Peyer's patch (tissue), 4 donors: ENCODE measurements at regions not wholly inside any gene's neighbourhood (a gene's known extent, or its start where the extent isn't known, plus 50 kb on each side); places are given as distances from the start of the nearest gene placed in this dataset.

Experiments used
- DNase-seq, 3 donors: peaks; one replicate each; pipeline ENCODE4 v3.0.0-alpha.2; 2017 to 2019
- H3K27ac ChIP-seq, 4 donors: fragments of 200-600 bp; sonication (generic); one replicate each; pipeline ENCODE4 v1.5.1; 2016 to 2019
- H3K27me3 ChIP-seq, 2 donors: fragments of 200-600 bp; sonication (generic); one replicate each; pipeline ENCODE4 v1.5.1; 2019
- H3K36me3 ChIP-seq, 3 donors: fragments of 200-600 bp; sonication (generic); one replicate each; pipeline ENCODE4 v1.5.1; 2016 to 2019
- H3K4me1 ChIP-seq, 4 donors: fragments of 200-600 bp; sonication (generic); one replicate each; pipeline ENCODE4 v1.5.1; 2016 to 2019
- H3K4me3 ChIP-seq, 4 donors: fragments of 200-600 bp; sonication (generic); 1 replicate in 3 of 4; 2 replicates in 1 of 4; pipeline ENCODE4 v1.5.1; 2016 to 2019; ENCODE audit warnings: mild to moderate bottlenecking in 1 of 4
- H3K9me3 ChIP-seq, 4 donors: fragments of 200-600 bp; sonication (generic); one replicate each; pipeline ENCODE4 v1.5.1; 2016 to 2019; ENCODE audit warnings: mild to moderate bottlenecking in 1 of 4
- POLR2A ChIP-seq, 2 donors: fragments of 450-650 bp; IDR thresholded peaks; one replicate each; pipeline ENCODE4 v1.5.1; 2017; ENCODE audit warnings: antibody characterized with exemption in 2 of 2, mild to moderate bottlenecking in 2 of 2, moderate library complexity in 2 of 2
- TF ChIP-seq, protein P1 (sequence below), 6 experiments: fragments of 450-650 bp in 4 of 6; fragments of 200-600 bp in 2 of 6; sonication (generic) in 1 of 6; IDR thresholded peaks; one replicate each; pipeline ENCODE4 v1.5.1; 2017 to 2019; ENCODE audit warnings: antibody characterized with exemption in 6 of 6, mild to moderate bottlenecking in 3 of 6, moderate library complexity in 1 of 6

DNA sequence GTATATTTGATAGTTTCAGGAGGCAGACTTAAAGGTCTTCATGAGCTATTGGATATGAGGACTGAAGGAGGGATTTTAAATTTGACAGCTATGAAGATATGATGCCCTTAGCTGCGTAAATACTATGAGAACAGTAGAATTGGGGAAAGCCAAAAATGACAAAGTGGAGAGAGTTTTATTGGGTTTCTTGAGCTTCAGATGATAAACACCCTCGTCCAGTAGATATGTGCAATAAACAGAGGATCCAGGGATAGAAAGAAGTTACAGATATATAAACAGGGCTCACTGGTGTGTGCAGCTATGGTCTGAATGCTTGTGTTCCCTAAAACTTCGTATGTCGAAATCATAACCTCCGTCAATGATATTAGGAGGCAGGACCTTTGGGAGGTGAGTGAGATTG lies 131.3 kb downstream of the INHBA start:
- TF ChIP-seq, protein P1, sequence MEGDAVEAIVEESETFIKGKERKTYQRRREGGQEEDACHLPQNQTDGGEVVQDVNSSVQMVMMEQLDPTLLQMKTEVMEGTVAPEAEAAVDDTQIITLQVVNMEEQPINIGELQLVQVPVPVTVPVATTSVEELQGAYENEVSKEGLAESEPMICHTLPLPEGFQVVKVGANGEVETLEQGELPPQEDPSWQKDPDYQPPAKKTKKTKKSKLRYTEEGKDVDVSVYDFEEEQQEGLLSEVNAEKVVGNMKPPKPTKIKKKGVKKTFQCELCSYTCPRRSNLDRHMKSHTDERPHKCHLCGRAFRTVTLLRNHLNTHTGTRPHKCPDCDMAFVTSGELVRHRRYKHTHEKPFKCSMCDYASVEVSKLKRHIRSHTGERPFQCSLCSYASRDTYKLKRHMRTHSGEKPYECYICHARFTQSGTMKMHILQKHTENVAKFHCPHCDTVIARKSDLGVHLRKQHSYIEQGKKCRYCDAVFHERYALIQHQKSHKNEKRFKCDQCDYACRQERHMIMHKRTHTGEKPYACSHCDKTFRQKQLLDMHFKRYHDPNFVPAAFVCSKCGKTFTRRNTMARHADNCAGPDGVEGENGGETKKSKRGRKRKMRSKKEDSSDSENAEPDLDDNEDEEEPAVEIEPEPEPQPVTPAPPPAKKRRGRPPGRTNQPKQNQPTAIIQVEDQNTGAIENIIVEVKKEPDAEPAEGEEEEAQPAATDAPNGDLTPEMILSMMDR (IDR thresholded peaks at IDR 0.05), result no peak
- TF ChIP-seq POLR2A (IDR thresholded peaks at IDR 0.05), result no peak
- Histone ChIP-seq H3K9me3 (no peaks in the 10 kb centered on the region), H3K27ac (no peak overlapping the region)

DNA sequence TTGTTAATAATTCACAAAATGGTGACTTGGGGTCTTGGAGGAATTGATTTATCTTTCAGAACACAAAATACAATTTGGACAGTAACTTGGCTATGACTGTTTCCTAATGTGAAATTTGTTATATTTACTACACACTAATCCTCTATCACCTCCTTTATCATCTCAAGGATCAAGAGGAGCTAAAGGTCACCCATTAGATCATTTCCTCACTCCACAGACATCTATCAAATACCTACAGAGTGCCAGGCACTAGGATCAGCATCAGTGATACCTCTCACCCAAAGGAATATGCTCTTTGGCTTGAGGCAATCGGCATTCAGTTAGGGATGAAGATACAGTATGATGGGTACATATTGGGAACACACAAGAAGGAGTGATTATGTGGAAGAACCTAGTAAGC lies 132.1 kb downstream of the INHBA start:
- no peaks in the 10 kb centered on the region for H3K9me3 ChIP-seq
- DNase-seq, result no peak
- TF ChIP-seq POLR2A (IDR thresholded peaks at IDR 0.05), result no peak
- TF ChIP-seq, protein P1 (IDR thresholded peaks at IDR 0.05), result no peak
- no peaks in the 10 kb centered on the region for H3K36me3 ChIP-seq
- H3K27ac ChIP-seq, result no peak overlapping the region
- no peaks in the 10 kb centered on the region for H3K4me1 ChIP-seq
- no peaks in the 10 kb centered on the region for H3K27me3 ChIP-seq
- H3K4me3 ChIP-seq, result no peak overlapping the region

More for the DNA sequence above, 131.3 kb downstream of the INHBA start:
- Histone ChIP-seq H3K36me3 (no peaks in the 10 kb centered on the region), H3K27me3 (no peaks in the 10 kb centered on the region), H3K4me1 (no peaks in the 10 kb centered on the region), H3K4me3 (no peak overlapping the region)
- no peak for DNase-seq

DNA sequence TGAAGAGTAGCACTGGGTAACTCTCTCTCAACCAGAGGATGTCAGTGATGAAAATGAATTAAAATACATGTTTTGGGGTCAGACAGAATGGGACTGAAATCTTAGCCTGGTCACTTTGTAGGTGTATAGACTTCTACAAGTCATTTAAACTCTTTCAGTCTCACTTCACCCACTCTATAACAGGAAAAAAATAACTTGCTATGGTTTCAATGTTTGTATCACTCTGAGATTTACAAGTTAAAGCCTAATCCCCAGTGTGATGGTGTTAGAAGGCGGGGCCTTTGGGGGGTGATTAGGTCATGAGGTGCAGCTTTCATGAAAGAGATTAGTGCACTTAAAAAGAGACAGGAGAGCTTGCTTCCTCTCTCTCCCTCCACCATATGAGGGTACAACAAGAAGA lies 134.8 kb downstream of the INHBA start:
- TF ChIP-seq, protein P1 (IDR thresholded peaks at IDR 0.05), result no peak
- no peak for TF ChIP-seq POLR2A (IDR thresholded peaks at IDR 0.05)
- DNase-seq, result no peak
- H3K9me3 ChIP-seq, result no peaks in the 10 kb centered on the region
- H3K4me1 ChIP-seq, result no peaks in the 10 kb centered on the region
- H3K27ac ChIP-seq, result no peak overlapping the region
- no peaks in the 10 kb centered on the region for H3K36me3 ChIP-seq
- H3K27me3 ChIP-seq, result no peaks in the 10 kb centered on the region
- H3K4me3 ChIP-seq, result no peak overlapping the region

DNA sequence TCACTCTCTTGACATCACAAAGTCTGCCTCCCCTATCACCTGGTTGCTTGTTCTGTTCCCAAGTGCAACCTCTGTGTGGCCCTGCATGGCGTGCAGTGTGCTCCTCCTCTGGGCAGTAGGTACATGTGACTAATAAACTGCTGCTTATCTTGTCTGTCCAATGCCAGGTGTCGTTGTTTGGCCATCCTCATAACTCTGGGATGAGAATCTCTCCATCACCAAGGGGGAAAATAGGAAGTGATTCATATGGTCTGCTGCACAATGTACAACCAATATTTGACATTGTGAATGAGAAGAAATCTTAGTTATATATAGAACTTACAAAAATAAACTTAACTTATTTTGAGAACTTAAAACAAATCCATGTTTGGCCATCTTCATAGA lies 135.2 kb downstream of the INHBA start:
- H3K4me3 ChIP-seq, result no peak overlapping the region
- DNase-seq, result no peak
- H3K27ac ChIP-seq, result no peak overlapping the region
- H3K9me3 ChIP-seq, result no peaks in the 10 kb centered on the region
- no peaks in the 10 kb centered on the region for H3K4me1 ChIP-seq
- H3K27me3 ChIP-seq, result no peaks in the 10 kb centered on the region
- TF ChIP-seq, protein P1 (IDR thresholded peaks at IDR 0.05), result no peak
- no peak for TF ChIP-seq POLR2A (IDR thresholded peaks at IDR 0.05)
- H3K36me3 ChIP-seq, result no peaks in the 10 kb centered on the region

DNA sequence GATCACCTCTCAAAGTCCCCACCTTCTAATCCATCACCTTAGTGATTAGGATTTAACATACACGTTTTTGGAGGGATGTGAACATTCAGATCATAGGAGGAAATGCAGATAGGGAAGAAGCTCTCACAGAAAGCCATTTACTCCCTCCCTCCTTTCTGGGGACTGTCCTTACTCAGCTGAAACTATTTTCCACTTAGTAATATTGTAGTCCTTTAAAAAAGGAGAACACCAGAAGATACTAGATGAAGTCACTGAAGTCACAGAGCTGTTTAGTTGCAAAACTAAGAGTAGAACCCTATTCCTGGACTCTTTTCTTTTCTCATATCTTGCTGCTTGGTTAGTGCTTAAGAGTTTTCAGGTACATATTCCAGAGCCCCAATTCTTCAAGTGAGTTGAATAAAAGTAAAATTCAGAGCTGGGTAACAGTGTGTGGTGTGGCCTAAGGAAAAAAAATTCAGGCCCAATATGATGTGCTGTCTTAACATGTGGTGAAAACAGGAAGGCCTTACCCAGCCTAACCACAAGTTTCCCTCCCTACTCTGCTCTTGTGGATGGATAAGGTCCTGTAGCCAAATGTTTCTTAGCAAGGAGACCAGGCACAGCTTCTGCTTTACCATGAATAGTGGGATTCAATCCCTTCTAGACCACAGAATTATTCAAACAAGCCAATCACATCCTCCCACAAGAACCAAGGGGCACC lies 135.7 kb downstream of the INHBA start:
- H3K9me3 ChIP-seq, result no peaks in the 10 kb centered on the region
- no peak overlapping the region for H3K27ac ChIP-seq
- TF ChIP-seq, protein P1 (IDR thresholded peaks at IDR 0.05), result no peak
- no peak for TF ChIP-seq POLR2A (IDR thresholded peaks at IDR 0.05)
- no peak for DNase-seq
- no peaks in the 10 kb centered on the region for H3K36me3 ChIP-seq
- no peaks in the 10 kb centered on the region for H3K27me3 ChIP-seq
- no peak overlapping the region for H3K4me3 ChIP-seq
- H3K4me1 ChIP-seq, result no peaks in the 10 kb centered on the region

DNA sequence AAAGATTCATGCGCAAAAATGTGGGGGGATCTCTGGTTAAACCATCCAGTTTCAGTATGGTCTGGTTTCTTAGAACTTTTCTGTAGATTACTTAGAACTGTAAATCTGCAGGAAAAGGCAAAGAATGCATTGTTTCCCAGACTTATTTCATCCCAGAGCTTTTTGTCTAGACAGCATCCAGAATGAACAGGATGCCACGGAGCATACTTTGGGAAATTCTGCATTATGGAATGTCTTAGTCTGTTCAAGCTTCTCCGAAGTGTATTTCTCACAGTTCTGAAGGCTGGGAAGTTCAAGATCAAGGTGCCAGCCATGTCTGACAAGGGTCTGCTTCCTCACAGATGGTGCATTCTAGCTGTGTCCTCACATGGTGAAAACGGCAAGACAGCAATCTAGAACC lies 136.3 kb downstream of the INHBA start:
- H3K4me3 ChIP-seq, result no peak overlapping the region
- H3K9me3 ChIP-seq, result no peaks in the 10 kb centered on the region
- no peak overlapping the region for H3K27ac ChIP-seq
- TF ChIP-seq, protein P1 (IDR thresholded peaks at IDR 0.05), result no peak
- TF ChIP-seq POLR2A (IDR thresholded peaks at IDR 0.05), result no peak
- no peaks in the 10 kb centered on the region for H3K27me3 ChIP-seq
- H3K36me3 ChIP-seq, result no peaks in the 10 kb centered on the region
- no peak for DNase-seq
- no peaks in the 10 kb centered on the region for H3K4me1 ChIP-seq
